ENCODE measurements at regions not wholly inside any gene's neighbourhood (a gene's known extent, or its start where the extent isn't known, plus 50 kb on each side); places are given as distances from the start of the nearest gene placed in this dataset.

- Mint-ChIP-seq H3K27ac (ENCODE audit: unreplicated experiment) (no peak overlapping the region), H3K4me1 (peaks cover 8% of the 10 kb centered on the region), H3K27me3 (ENCODE audit: low read depth) (peaks cover 13% of the 10 kb centered on the region), H3K4me3 (no peak overlapping the region), H3K9me3 (no peaks in the 10 kb centered on the region), H3K36me3 (ENCODE audit: low read depth) (no peaks in the 10 kb centered on the region)
- no peak for TF ChIP-seq CTCF (conservative IDR thresholded peaks at IDR 0.05)
- DNase-seq (ENCODE audit: low read depth, low spot score) = no peak
These were observed 211.8 kb upstream of the PPP2R2D start for GRCh38 chr10:131689016-131689415.

DNA sequence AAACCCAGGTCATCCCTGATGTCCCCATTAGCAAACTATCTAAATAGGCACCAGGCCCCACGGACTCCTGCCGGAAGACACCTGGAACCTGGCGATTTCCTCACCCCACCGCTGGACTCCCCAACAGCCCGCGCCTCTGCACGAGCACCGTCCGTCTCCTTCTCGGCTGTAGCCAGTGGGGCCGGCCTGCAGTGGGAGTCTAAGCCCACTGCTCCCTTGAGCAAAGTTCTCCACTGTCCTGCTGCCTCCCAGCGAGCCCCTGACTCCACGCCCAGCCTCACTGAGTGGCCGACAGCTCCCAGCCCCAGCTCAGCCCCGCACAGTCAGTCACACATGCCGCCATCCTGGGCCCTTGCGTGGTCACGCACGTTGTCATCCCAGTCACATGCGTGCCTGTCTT, 211.3 kb upstream of the PPP2R2D start:
- H3K27me3 Mint-ChIP-seq (ENCODE audit: low read depth) = peaks cover 13% of the 10 kb centered on the region
- H3K36me3 Mint-ChIP-seq (ENCODE audit: low read depth) = no peaks in the 10 kb centered on the region
- no peak for TF ChIP-seq CTCF (conservative IDR thresholded peaks at IDR 0.05)
- no peak overlapping the region for H3K27ac Mint-ChIP-seq (ENCODE audit: unreplicated experiment)
- no peak overlapping the region for H3K4me3 Mint-ChIP-seq
- H3K4me1 Mint-ChIP-seq = peaks cover 8% of the 10 kb centered on the region
- DNase-seq (ENCODE audit: low read depth, low spot score) = no peak
- H3K9me3 Mint-ChIP-seq = no peaks in the 10 kb centered on the region

DNA sequence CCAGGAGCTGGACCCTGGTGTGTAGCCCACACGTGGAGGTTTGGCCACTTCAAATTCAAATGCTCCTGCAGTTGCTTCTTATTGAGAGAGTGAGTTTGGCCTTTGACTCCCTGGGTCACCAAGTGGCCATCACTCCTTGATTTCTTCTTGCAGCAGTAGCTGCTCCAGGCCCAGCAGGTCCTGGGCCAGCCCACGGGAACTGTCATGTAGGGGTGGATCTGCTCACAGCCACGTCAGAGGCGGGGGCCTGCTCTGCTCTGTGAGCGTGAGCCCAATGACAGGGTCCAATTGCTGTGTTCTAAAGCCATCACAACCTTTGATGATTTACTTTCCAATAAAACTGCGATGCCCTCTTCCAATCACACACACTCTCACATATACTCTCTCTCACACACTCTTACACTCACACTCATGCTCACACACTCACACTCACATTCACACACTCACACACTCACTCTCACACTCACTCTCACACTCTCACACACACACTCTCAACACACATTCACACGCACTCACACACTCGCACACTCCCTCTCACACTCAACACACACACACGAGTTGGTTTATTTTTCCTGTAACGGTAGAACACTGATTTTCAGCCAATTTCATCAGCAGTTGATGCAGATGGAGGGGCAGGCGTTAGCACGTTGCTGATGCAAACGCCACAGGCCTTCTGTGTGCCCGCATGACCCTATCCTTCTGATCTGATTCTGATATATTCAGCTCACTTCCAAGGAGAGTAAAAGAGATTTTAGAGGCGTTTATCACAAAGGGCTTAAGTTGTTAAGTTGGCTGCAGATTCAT, 210.7 kb upstream of the PPP2R2D start:
- Mint-ChIP-seq H3K36me3 (ENCODE audit: low read depth) (no peaks in the 10 kb centered on the region), H3K9me3 (no peaks in the 10 kb centered on the region), H3K27ac (ENCODE audit: unreplicated experiment) (no peak overlapping the region), H3K4me1 (peaks cover 8% of the 10 kb centered on the region), H3K4me3 (no peak overlapping the region), H3K27me3 (ENCODE audit: low read depth) (peaks cover 13% of the 10 kb centered on the region)
- no peak for TF ChIP-seq CTCF (conservative IDR thresholded peaks at IDR 0.05)
- no peak for DNase-seq (ENCODE audit: low read depth, low spot score)

DNA sequence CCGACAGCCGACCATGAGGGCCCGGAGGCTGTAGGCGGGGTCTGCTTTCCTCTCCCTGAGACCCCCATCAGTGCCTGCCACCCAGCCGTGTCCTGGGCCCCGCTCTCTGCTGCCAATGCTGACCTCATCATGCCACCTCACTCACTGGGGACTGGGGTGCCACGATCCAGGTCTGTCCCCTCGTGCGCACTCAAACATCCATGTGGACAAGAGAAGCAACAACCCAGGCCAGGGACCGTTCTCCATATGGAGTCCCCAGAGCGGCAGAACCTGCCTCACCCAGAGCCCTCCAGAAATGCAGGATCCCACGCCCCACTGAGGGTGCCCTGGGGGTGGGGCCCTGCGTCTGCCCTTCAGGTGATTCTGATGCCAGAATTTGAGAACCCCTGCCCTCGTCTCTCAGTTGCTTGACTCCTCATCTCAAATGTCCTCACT, 210.0 kb upstream of the PPP2R2D start:
- DNase-seq (ENCODE audit: low read depth, low spot score) = no peak
- no peak overlapping the region for H3K27ac Mint-ChIP-seq (ENCODE audit: unreplicated experiment)
- H3K9me3 Mint-ChIP-seq = no peaks in the 10 kb centered on the region
- H3K36me3 Mint-ChIP-seq (ENCODE audit: low read depth) = no peaks in the 10 kb centered on the region
- peaks cover 13% of the 10 kb centered on the region for H3K27me3 Mint-ChIP-seq (ENCODE audit: low read depth)
- no peak overlapping the region for H3K4me3 Mint-ChIP-seq
- no peak for TF ChIP-seq CTCF (conservative IDR thresholded peaks at IDR 0.05)
- peaks cover 14% of the 10 kb centered on the region for H3K4me1 Mint-ChIP-seq

- Mint-ChIP-seq H3K4me3 (no peak overlapping the region), H3K36me3 (ENCODE audit: low read depth) (no peaks in the 10 kb centered on the region), H3K4me1 (peaks cover 20% of the 10 kb centered on the region), H3K27me3 (ENCODE audit: low read depth) (peaks cover 13% of the 10 kb centered on the region), H3K9me3 (peaks cover 3% of the 10 kb centered on the region), H3K27ac (ENCODE audit: unreplicated experiment) (peak overlapping the region; percentile 85)
- no peak for TF ChIP-seq CTCF (conservative IDR thresholded peaks at IDR 0.05)
- no peak for DNase-seq (ENCODE audit: low read depth, low spot score)
These were observed 209.2 kb upstream of the PPP2R2D start for GRCh38 chr10:131691481-131692090.

Data from neural crest cell (in vitro differentiated cells).